ENCODE measurements at regions not wholly inside any gene's neighbourhood (a gene's known extent, or its start where the extent isn't known, plus 50 kb on each side); places are given as distances from the start of the nearest gene placed in this dataset.

- TF ChIP-seq CTCF (IDR thresholded peaks at IDR 0.05 in 4 of 5, conservative IDR thresholded peaks at IDR 0.05 in 1 of 5) (no peak), POLR2A (IDR thresholded peaks at IDR 0.05) (no peak)
Observed at GRCh38 chr12:47591795-47592194, 114.0 kb downstream of the RPAP3 start.

All from gastrocnemius medialis (tissue), 4 donors.